ENCODE measurements at regions not wholly inside any gene's neighbourhood (a gene's known extent, or its start where the extent isn't known, plus 50 kb on each side); places are given as distances from the start of the nearest gene placed in this dataset.

- Histone ChIP-seq H3K27ac (no peak overlapping the region), H3K27me3 (no peaks in the 10 kb centered on the region), H3K4me3 (no peak overlapping the region), H3K36me3 (no peaks in the 10 kb centered on the region), H3K4me1 (no peaks in the 10 kb centered on the region), H3K9me3 (no peaks in the 10 kb centered on the region)
- DNase-seq (no peak), ATAC-seq (no peak)
- intact Hi-C loops (cut with DNase I): no loop called here
- TF ChIP-seq, protein P1, sequence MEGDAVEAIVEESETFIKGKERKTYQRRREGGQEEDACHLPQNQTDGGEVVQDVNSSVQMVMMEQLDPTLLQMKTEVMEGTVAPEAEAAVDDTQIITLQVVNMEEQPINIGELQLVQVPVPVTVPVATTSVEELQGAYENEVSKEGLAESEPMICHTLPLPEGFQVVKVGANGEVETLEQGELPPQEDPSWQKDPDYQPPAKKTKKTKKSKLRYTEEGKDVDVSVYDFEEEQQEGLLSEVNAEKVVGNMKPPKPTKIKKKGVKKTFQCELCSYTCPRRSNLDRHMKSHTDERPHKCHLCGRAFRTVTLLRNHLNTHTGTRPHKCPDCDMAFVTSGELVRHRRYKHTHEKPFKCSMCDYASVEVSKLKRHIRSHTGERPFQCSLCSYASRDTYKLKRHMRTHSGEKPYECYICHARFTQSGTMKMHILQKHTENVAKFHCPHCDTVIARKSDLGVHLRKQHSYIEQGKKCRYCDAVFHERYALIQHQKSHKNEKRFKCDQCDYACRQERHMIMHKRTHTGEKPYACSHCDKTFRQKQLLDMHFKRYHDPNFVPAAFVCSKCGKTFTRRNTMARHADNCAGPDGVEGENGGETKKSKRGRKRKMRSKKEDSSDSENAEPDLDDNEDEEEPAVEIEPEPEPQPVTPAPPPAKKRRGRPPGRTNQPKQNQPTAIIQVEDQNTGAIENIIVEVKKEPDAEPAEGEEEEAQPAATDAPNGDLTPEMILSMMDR (IDR thresholded peaks at IDR 0.05): no peak
Observed at GRCh38 chr10:91570220-91570619, 62.7 kb downstream of the PPP1R3C start.

DNA sequence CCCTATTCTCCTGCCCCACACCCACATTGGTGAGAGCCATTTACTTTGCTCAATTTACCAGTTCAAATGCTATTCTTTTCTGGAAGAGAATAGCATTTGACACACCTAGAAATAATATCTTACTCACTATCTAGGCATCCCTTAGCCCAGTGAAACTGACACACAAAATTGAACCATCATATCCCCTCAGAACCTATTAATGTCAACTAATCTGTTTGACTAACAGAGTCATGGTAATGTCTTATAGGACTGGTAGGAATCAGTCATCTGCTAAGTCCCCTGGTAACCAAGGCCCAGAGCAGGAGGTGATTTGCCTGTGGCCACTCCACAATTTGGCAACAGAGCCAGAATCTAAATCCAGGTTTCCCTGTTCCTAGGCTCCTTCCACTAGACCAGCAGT lies 63.3 kb downstream of the PPP1R3C start:
- no peak overlapping the region for H3K27ac ChIP-seq
- H3K9me3 ChIP-seq: no peaks in the 10 kb centered on the region
- DNase-seq (no peak), ATAC-seq (no peak)
- no peaks in the 10 kb centered on the region for H3K27me3 ChIP-seq
- H3K4me3 ChIP-seq: no peak overlapping the region
- H3K36me3 ChIP-seq: no peaks in the 10 kb centered on the region
- no peaks in the 10 kb centered on the region for H3K4me1 ChIP-seq
- intact Hi-C loops (cut with DNase I): no loop called here
- TF ChIP-seq, protein P1 (IDR thresholded peaks at IDR 0.05): no peak

GRCh38 chr10:91567815-91568214 lies 65.1 kb downstream of the PPP1R3C start:
- intact Hi-C loops (cut with DNase I): no loop called here
- ATAC-seq: no peak
- H3K4me1 ChIP-seq: no peaks in the 10 kb centered on the region

GRCh38 chr10:91566115-91566514 lies 66.8 kb downstream of the PPP1R3C start:
- intact Hi-C loops (cut with DNase I): no loop called here
- H3K9me3 ChIP-seq: no peaks in the 10 kb centered on the region
- DNase-seq: no peak
- H3K27ac ChIP-seq: no peak overlapping the region
- no peak overlapping the region for H3K4me3 ChIP-seq
- ATAC-seq: no peak
- TF ChIP-seq, protein P1 (IDR thresholded peaks at IDR 0.05): no peak
- no peaks in the 10 kb centered on the region for H3K4me1 ChIP-seq
- H3K36me3 ChIP-seq: no peaks in the 10 kb centered on the region
- H3K27me3 ChIP-seq: no peaks in the 10 kb centered on the region

More at GRCh38 chr10:91567815-91568214, 65.1 kb downstream of the PPP1R3C start:
- Histone ChIP-seq H3K27ac (no peak overlapping the region), H3K4me3 (no peak overlapping the region), H3K36me3 (no peaks in the 10 kb centered on the region), H3K9me3 (no peaks in the 10 kb centered on the region), H3K27me3 (no peaks in the 10 kb centered on the region)
- no peak for DNase-seq
- TF ChIP-seq, protein P1 (IDR thresholded peaks at IDR 0.05): no peak

- DNase-seq (no peak), ATAC-seq (no peak)
- Histone ChIP-seq H3K27ac (no peak overlapping the region), H3K9me3 (no peaks in the 10 kb centered on the region), H3K4me1 (no peaks in the 10 kb centered on the region), H3K27me3 (no peaks in the 10 kb centered on the region), H3K4me3 (no peak overlapping the region), H3K36me3 (no peaks in the 10 kb centered on the region)
- TF ChIP-seq, protein P1 (IDR thresholded peaks at IDR 0.05): no peak
- intact Hi-C loops (cut with DNase I): no loop called here
Observed at GRCh38 chr10:91565226-91565625, 67.6 kb downstream of the PPP1R3C start.
